ENCODE measurements at regions not wholly inside any gene's neighbourhood (a gene's known extent, or its start where the extent isn't known, plus 50 kb on each side); places are given as distances from the start of the nearest gene placed in this dataset.

GRCh38 chr3:71955240-71956068 lies 170.5 kb upstream of the PROK2 start:
- Histone ChIP-seq H3K27ac (ENCODE audit: insufficient read length, low read depth, low read length) (no peak overlapping the region), H3K23me2 (ENCODE audit: insufficient read length, low read depth, low read length, poor library complexity, severe bottlenecking) (no peaks in the 10 kb centered on the region), H2BK120ac (ENCODE audit: low read depth, low read length, poor library complexity, severe bottlenecking) (no peak overlapping the region), H2BK12ac (ENCODE audit: insufficient read length, low read depth, low read length) (no peak overlapping the region), H3K18ac (ENCODE audit: insufficient read length, low read depth, low read length) (peak overlapping the region; percentile 28), H3K27me3 (ENCODE audit: insufficient read depth, low read length) (no peaks in the 10 kb centered on the region), H2BK5ac (ENCODE audit: insufficient read length, low read length) (no peak overlapping the region), H3K79me2 (ENCODE audit: insufficient read depth, low read length) (no peaks in the 10 kb centered on the region), H3K4me2 (ENCODE audit: insufficient read depth, insufficient read length, low read length) (no peak overlapping the region), H4K5ac (ENCODE audit: insufficient read length, low read depth, low read length) (no peak overlapping the region), H2BK20ac (ENCODE audit: low read depth, low read length, poor library complexity, severe bottlenecking) (no peak overlapping the region), H3K4ac (ENCODE audit: low read depth, low read length) (no peak overlapping the region), H3K56ac (ENCODE audit: insufficient read length, low read depth, low read length) (no peak overlapping the region), H2BK15ac (ENCODE audit: low read depth, low read length) (no peak overlapping the region), H3K9me3 (ENCODE audit: control insufficient read depth, low read depth, low read length) (no peaks in the 10 kb centered on the region), H3K9ac (ENCODE audit: extremely low read depth, insufficient read length, low read length) (peak overlapping the region; percentile 34), H3K4me1 (ENCODE audit: insufficient read depth, low read length) (peaks cover 9% of the 10 kb centered on the region; the same call in 1 of the 2 replicates), H3T11ph (ENCODE audit: low read length) (no peak overlapping the region), H3K14ac (ENCODE audit: insufficient read depth, low read length) (peak overlapping the region; percentile 27; the same call in 1 of the 2 replicates), H3K23ac (ENCODE audit: insufficient read length, low read depth, low read length) (no peak overlapping the region), H4K8ac (replicated peaks; ENCODE audit: insufficient read length, low read depth, low read length) (no peak overlapping the region), H2AFZ (ENCODE audit: low read length) (peak overlapping the region; percentile 74), H4K20me1 (ENCODE audit: control insufficient read depth, insufficient read depth, insufficient read length) (no peaks in the 10 kb centered on the region), H2AK5ac (ENCODE audit: insufficient read length, low read length) (no peak overlapping the region), H4K91ac (ENCODE audit: insufficient read length, low read depth, low read length) (no peak overlapping the region), H3K79me1 (ENCODE audit: insufficient read depth, low read depth, low read length, poor library complexity, severe bottlenecking) (no peaks in the 10 kb centered on the region)
- peak; percentile 81 for TF ChIP-seq CTCF (conservative IDR thresholded peaks at IDR 0.05)
- Mint-ChIP-seq H3K27ac (peak overlapping the region in 1 of 3 experiments; percentile 50; a peak in 2 of 7 replicates), H3K4me1 (peaks cover 22 to 24% of the 10 kb centered on the region in 2 experiments), H3K4me3 (no peak overlapping the region), H3K9me3 (peaks cover 0 to 3% of the 10 kb centered on the region in 2 experiments; a peak in 1 of 5 replicates), H3K36me3 (ENCODE audit: insufficient read depth in 1 of 3, low read depth in 3 of 3) (peaks cover 1 to 3% (median 2%) of the 10 kb centered on the region in 3 experiments; a peak in 2 of 7 replicates), H3K27me3 (ENCODE audit: low read depth) (peaks cover 1% of the 10 kb centered on the region; the same call in 1 of the 2 replicates)
- WGBS (ENCODE audit: extremely low coverage, insufficient read length, low lambda C conversion rate), result no CpG with 5 or more reads among the region's 12 CpGs
- peak; percentile 72 for DNase-seq

Measured in H9 (cell line).